DOHH2 (cell line): ENCODE measurements at regions not wholly inside any gene's neighbourhood (a gene's known extent, or its start where the extent isn't known, plus 50 kb on each side); places are given as distances from the start of the nearest gene placed in this dataset.

Experiments
- H3F3A ChIP-seq: fragments of 200-600 bp; sonication (generic), shearing (Covaris generic); 2 replicates; pipeline ENCODE4 v1.6.0; 2016; ENCODE audit warnings: antibody characterized with exemption, mild to moderate bottlenecking; ENCODE audit not compliant: control insufficient read depth, insufficient read depth
- H3K27ac ChIP-seq: fragments of 200-600 bp; sonication (generic); 2 replicates; pipeline ENCODE4 v1.5.1; 2014; ENCODE audit warnings: low read depth, mild to moderate bottlenecking, low read length, moderate library complexity
- H3K27me3 ChIP-seq: fragments of 200-600 bp; sonication (generic); 2 replicates; pipeline ENCODE4 v1.6.1; 2014; ENCODE audit warnings: mild to moderate bottlenecking, low read length, mixed read lengths; ENCODE audit not compliant: control insufficient read depth
- H3K36me3 ChIP-seq: fragments of 200-600 bp; sonication (generic); 2 replicates; pipeline ENCODE4 v1.6.1; 2014; ENCODE audit warnings: mild to moderate bottlenecking, low read length, moderate library complexity, mixed read lengths; ENCODE audit not compliant: control insufficient read depth
- H3K4me1 ChIP-seq: fragments of 200-600 bp; sonication (generic); 2 replicates; pipeline ENCODE4 v1.6.1; 2014; ENCODE audit warnings: mild to moderate bottlenecking, low read length, mixed read lengths; ENCODE audit not compliant: control insufficient read depth
- H3K4me2 ChIP-seq: fragments of 200-600 bp; sonication (generic); 2 replicates; pipeline ENCODE4 v1.6.0; 2014; ENCODE audit warnings: mild to moderate bottlenecking, low read length, moderate library complexity
- H3K4me3 ChIP-seq: fragments of 200-600 bp; sonication (generic); 2 replicates; pipeline ENCODE4 v1.5.1; 2014; ENCODE audit warnings: mild to moderate bottlenecking, low read length, mixed read lengths
- H3K79me2 ChIP-seq: fragments of 200-600 bp; sonication (generic); 2 replicates; pipeline ENCODE4 v1.6.1; 2014; ENCODE audit warnings: mild to moderate bottlenecking, low read length, mixed read lengths; ENCODE audit not compliant: control insufficient read depth
- H3K9me2 ChIP-seq: fragments of 200-600 bp; sonication (generic); replicated peaks from 2 replicates; pipeline ENCODE4 v1.6.1; 2014; ENCODE audit warnings: mild to moderate bottlenecking, low read length, mixed read lengths; ENCODE audit not compliant: control insufficient read depth
- H3K9me3 ChIP-seq: fragments of 200-600 bp; sonication (generic); 2 replicates; pipeline ENCODE4 v1.6.1; 2014; ENCODE audit warnings: antibody characterized with exemption, low read length, mixed read lengths; ENCODE audit not compliant: control insufficient read depth, insufficient read depth
- H4K20me1 ChIP-seq: fragments of 200-600 bp; sonication (generic); 2 replicates; pipeline ENCODE4 v1.6.0; 2014; ENCODE audit warnings: low read depth, mild to moderate bottlenecking, antibody characterized with exemption, low read length, moderate library complexity; ENCODE audit not compliant: control insufficient read depth, insufficient read depth
- CTCF ChIP-seq: fragments of 200-600 bp; sonication (generic); IDR thresholded peaks from one replicate; pipeline ENCODE4 v1.5.1; 2014; ENCODE audit warnings: antibody characterized with exemption, mild to moderate bottlenecking, low read depth, low read length; ENCODE audit not compliant: poor library complexity, severe bottlenecking
- EZH2phosphoT487 ChIP-seq: fragments of 200-600 bp; sonication (generic); IDR thresholded peaks from 2 replicates; pipeline ENCODE4 v1.6.1; 2017; ENCODE audit warnings: borderline replicate concordance, mild to moderate bottlenecking, antibody characterized with exemption, low read length, moderate library complexity, mixed read lengths

GRCh38 chr13:34161931-34162543, 344.1 kb downstream of the RFC3 start:
- H3F3A ChIP-seq = no peaks in the 10 kb centered on the region
- no peaks in the 10 kb centered on the region for H3K9me2 ChIP-seq
- no peak overlapping the region for H3K27ac ChIP-seq
- no peaks in the 10 kb centered on the region for H4K20me1 ChIP-seq
- no peaks in the 10 kb centered on the region for H3K27me3 ChIP-seq
- H3K4me1 ChIP-seq = no peaks in the 10 kb centered on the region
- H3K79me2 ChIP-seq = no peaks in the 10 kb centered on the region
- no peaks in the 10 kb centered on the region for H3K36me3 ChIP-seq
- no peak overlapping the region for H3K4me3 ChIP-seq
- TF ChIP-seq EZH2phosphoT487 (no peak), CTCF (no peak)
- no peaks in the 10 kb centered on the region for H3K9me3 ChIP-seq
- H3K4me2 ChIP-seq = no peak overlapping the region

GRCh38 chr13:34162544-34162933, 344.6 kb downstream of the RFC3 start:
- Histone ChIP-seq H3K9me3 (no peaks in the 10 kb centered on the region), H3K9me2 (no peaks in the 10 kb centered on the region), H3F3A (no peaks in the 10 kb centered on the region), H3K36me3 (no peaks in the 10 kb centered on the region), H3K79me2 (no peaks in the 10 kb centered on the region), H3K4me1 (no peaks in the 10 kb centered on the region), H3K4me3 (no peak overlapping the region), H3K4me2 (no peak overlapping the region), H3K27me3 (no peaks in the 10 kb centered on the region), H4K20me1 (no peaks in the 10 kb centered on the region), H3K27ac (no peak overlapping the region)
- TF ChIP-seq EZH2phosphoT487 = no peak
- TF ChIP-seq CTCF = no peak

GRCh38 chr13:34164582-34164981, 346.6 kb downstream of the RFC3 start:
- H3K36me3 ChIP-seq = no peaks in the 10 kb centered on the region

More at GRCh38 chr13:34164582-34164981, 346.6 kb downstream of the RFC3 start:
- Histone ChIP-seq H3K9me2 (no peaks in the 10 kb centered on the region), H3K27ac (no peak overlapping the region), H3K9me3 (no peaks in the 10 kb centered on the region), H3K4me2 (no peak overlapping the region), H4K20me1 (no peaks in the 10 kb centered on the region), H3K4me3 (no peak overlapping the region), H3K79me2 (no peaks in the 10 kb centered on the region), H3K27me3 (no peaks in the 10 kb centered on the region), H3K4me1 (no peaks in the 10 kb centered on the region), H3F3A (no peaks in the 10 kb centered on the region)
- TF ChIP-seq CTCF (no peak), EZH2phosphoT487 (no peak)
